ENCODE measurements at regions not wholly inside any gene's neighbourhood (a gene's known extent, or its start where the extent isn't known, plus 50 kb on each side); places are given as distances from the start of the nearest gene placed in this dataset.
"Not testable (repeated sequence)": the region's sequence is repeated elsewhere in the genome, so short reads cannot be mapped to it uniquely, and the experiment has no call there.

GRCh38 chr13:38147050-38147449 is 202.6 kb upstream of the UFM1 start:
- no peak for DNase-seq (ENCODE audit: low spot score)

GRCh38 chr13:38141792-38142191 is 207.9 kb upstream of the UFM1 start:
- DNase-seq (ENCODE audit: low spot score) = no peak

- no peak for DNase-seq (ENCODE audit: low spot score)
Measured at GRCh38 chr13:38135592-38135991, 214.1 kb upstream of the UFM1 start.

GRCh38 chr13:38121267-38121666 is 228.4 kb upstream of the UFM1 start:
- no peak for DNase-seq (ENCODE audit: low spot score)

- DNase-seq (ENCODE audit: low spot score) = no peak
Measured at GRCh38 chr13:38103851-38104250, 234.3 kb upstream of the TRPC4 start.

- DNase-seq (ENCODE audit: low spot score) = no peak
Measured at GRCh38 chr13:38099751-38100150, 230.2 kb upstream of the TRPC4 start.

- no peak for DNase-seq (ENCODE audit: low spot score)
Measured at GRCh38 chr13:38093425-38093824, 223.9 kb upstream of the TRPC4 start.

- DNase-seq (ENCODE audit: low spot score) = no peak
Measured at GRCh38 chr13:38090913-38091312, 221.3 kb upstream of the TRPC4 start.

GRCh38 chr13:38086721-38087120 is 217.1 kb upstream of the TRPC4 start:
- DNase-seq (ENCODE audit: low spot score) = no peak

GRCh38 chr13:38086013-38086412 is 216.4 kb upstream of the TRPC4 start:
- DNase-seq (ENCODE audit: low spot score) = no peak

- no peak for DNase-seq (ENCODE audit: low spot score)
Measured at GRCh38 chr13:38073931-38074330, 204.4 kb upstream of the TRPC4 start.

GRCh38 chr13:38072696-38073095 is 203.1 kb upstream of the TRPC4 start:
- no peak for DNase-seq (ENCODE audit: low spot score)

- DNase-seq (ENCODE audit: low spot score) = not testable (repeated sequence)
Measured at GRCh38 chr13:38071340-38071739, 201.8 kb upstream of the TRPC4 start.

GRCh38 chr13:38053896-38054295 is 184.3 kb upstream of the TRPC4 start:
- no peak for DNase-seq (ENCODE audit: low spot score)

GRCh38 chr13:38046049-38046376 is 176.4 kb upstream of the TRPC4 start:
- DNase-seq (ENCODE audit: low spot score) = no peak

GRCh38 chr13:38045278-38046048 is 175.9 kb upstream of the TRPC4 start:
- DNase-seq (ENCODE audit: low spot score) = no peak

- no peak for DNase-seq (ENCODE audit: low spot score)
Measured at GRCh38 chr13:38044067-38044466, 174.5 kb upstream of the TRPC4 start.

- no peak for DNase-seq (ENCODE audit: low spot score)
Measured at GRCh38 chr13:38042771-38043170, 173.2 kb upstream of the TRPC4 start.

GRCh38 chr13:38024431-38024830 is 154.9 kb upstream of the TRPC4 start:
- no peak for DNase-seq (ENCODE audit: low spot score)

GRCh38 chr13:38017320-38017719 is 147.7 kb upstream of the TRPC4 start:
- no peak for DNase-seq (ENCODE audit: low spot score)

GRCh38 chr13:38013676-38014075 is 144.1 kb upstream of the TRPC4 start:
- no peak for DNase-seq (ENCODE audit: low spot score)

GRCh38 chr13:38012096-38012495 is 142.5 kb upstream of the TRPC4 start:
- DNase-seq (ENCODE audit: low spot score) = no peak

- no peak for DNase-seq (ENCODE audit: low spot score)
Measured at GRCh38 chr13:38008636-38009035, 139.1 kb upstream of the TRPC4 start.

GRCh38 chr13:38002606-38003005 is 133.0 kb upstream of the TRPC4 start:
- no peak for DNase-seq (ENCODE audit: low spot score)

GRCh38 chr13:37997641-37998040 is 128.1 kb upstream of the TRPC4 start:
- no peak for DNase-seq (ENCODE audit: low spot score)

Data from hepatic stellate cell (primary cell).